Right lobe of liver (tissue), 6 donors: ENCODE measurements at regions not wholly inside any gene's neighbourhood (a gene's known extent, or its start where the extent isn't known, plus 50 kb on each side); places are given as distances from the start of the nearest gene placed in this dataset.

Experiments
- ATAC-seq, 4 donors: fragments of 200-7000 bp; cut with Tn5 transposase; one replicate each; pipeline ENCODE4 v1.9.1; 2020; ENCODE audit warnings: mild to moderate bottlenecking in 4 of 4, moderate library complexity in 4 of 4
- DNase-seq, 3 donors: peaks; one replicate each; pipeline ENCODE4 v3.0.0-alpha.2; 2020
- H3K27ac ChIP-seq, 3 donors: fragments of 200-600 bp; one replicate each; pipeline ENCODE4 v1.8.0; 2022
- H3K27me3 ChIP-seq, 2 donors: fragments of 200-600 bp; one replicate each; pipeline ENCODE4 v1.8.0; 2022
- H3K36me3 ChIP-seq, 4 donors: fragments of 200-600 bp; sonication (generic) in 1 of 4; one replicate each; pipeline versions ENCODE4 v1.5.1 to v1.8.0; 2017 to 2022; ENCODE audit warnings: control low read depth in 1 of 4
- H3K4me1 ChIP-seq, 4 donors: fragments of 200-600 bp; sonication (generic) in 1 of 4; one replicate each; pipeline versions ENCODE4 v1.5.1 to v1.8.0; 2017 to 2022; ENCODE audit warnings: control low read depth in 1 of 4
- H3K4me3 ChIP-seq, 3 donors: fragments of 200-600 bp; one replicate each; pipeline ENCODE4 v1.8.0; 2022
- H3K9me3 ChIP-seq, 4 donors: fragments of 200-600 bp; sonication (generic) in 1 of 4; one replicate each; pipeline versions ENCODE4 v1.5.1 to v1.8.0; 2017 to 2022; ENCODE audit warnings: control low read depth in 1 of 4
- POLR2A ChIP-seq: fragments of 450-650 bp; IDR thresholded peaks from one replicate; pipeline ENCODE4 v1.6.1; 2017; ENCODE audit warnings: antibody characterized with exemption, mild to moderate bottlenecking
- WGBS: methylation state at CpG from one replicate; pipeline ENCODE4 v1.1.6; 2018; ENCODE audit warnings: low coverage, low lambda C conversion rate; ENCODE audit not compliant: insufficient coverage; ENCODE audit errors: missing lambda C conversion rate; 5-methylcytosine and 5-hydroxymethylcytosine counted together
- intact Hi-C, 2 donors: fragments of 100-400 bp; cut with DNase I; formaldehyde crosslinking; loops; one replicate each; pipeline versions ENCODE4 v1.11.2 to v1.14.1; 2022
- TF ChIP-seq, protein P1 (sequence below), 4 donors: fragments of 200-600 bp in 3 of 4; fragments of 450-650 bp in 1 of 4; IDR thresholded peaks; one replicate each; pipeline versions ENCODE4 v1.5.1 to v1.8.0; 2016 to 2022; ENCODE audit warnings: antibody characterized with exemption in 4 of 4, mild to moderate bottlenecking in 2 of 4
- donor health status: DM: no; HTN: yes; CAD: no.
- donor health status: DM: no; HTN: no; CAD: no.
- donor health status: DM: no; HTN: no; CAD: no.
- donor health status: DM: no; HTN: yes; CAD: no.
- donor health status: DM: no; HTN: yes; CAD: no.

DNA sequence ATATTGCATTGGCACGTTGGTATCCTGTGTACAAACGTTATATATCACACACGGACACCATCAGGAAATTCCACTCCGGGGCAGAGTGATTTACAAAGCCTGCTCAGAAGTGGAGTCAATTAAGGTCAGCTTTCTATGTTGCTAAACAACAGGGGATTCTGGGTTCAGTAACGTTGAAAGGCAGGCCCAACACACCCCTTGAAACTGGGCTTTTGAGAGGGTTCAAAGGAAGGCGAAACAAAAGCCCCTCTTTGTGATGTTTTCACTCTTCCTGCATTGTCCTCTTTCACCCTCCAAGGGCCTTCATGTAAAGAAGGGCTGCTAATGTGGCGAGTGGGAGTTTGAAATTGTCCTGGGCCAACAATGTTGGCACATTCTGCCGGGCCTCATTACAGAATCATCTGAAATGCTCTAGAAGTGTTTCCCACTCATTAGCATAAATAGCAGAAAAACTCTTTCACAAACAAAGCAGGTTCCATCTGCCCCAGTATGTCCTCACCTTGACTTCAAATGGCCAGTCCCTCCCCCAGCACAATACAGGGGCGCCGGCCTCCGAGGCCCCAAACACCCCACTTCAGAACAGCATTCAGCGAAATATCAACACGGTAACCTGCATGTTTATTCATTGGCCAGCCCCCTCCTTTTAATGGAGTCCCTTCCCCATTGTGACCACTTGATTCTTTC lies 76.4 kb downstream of the HES1 start:
- no peak overlapping the region for H3K27ac ChIP-seq
- no peak overlapping the region for H3K4me3 ChIP-seq
- ATAC-seq (no peak), DNase-seq (no peak)
- intact Hi-C loops = no loop called here
- TF ChIP-seq, protein P1, sequence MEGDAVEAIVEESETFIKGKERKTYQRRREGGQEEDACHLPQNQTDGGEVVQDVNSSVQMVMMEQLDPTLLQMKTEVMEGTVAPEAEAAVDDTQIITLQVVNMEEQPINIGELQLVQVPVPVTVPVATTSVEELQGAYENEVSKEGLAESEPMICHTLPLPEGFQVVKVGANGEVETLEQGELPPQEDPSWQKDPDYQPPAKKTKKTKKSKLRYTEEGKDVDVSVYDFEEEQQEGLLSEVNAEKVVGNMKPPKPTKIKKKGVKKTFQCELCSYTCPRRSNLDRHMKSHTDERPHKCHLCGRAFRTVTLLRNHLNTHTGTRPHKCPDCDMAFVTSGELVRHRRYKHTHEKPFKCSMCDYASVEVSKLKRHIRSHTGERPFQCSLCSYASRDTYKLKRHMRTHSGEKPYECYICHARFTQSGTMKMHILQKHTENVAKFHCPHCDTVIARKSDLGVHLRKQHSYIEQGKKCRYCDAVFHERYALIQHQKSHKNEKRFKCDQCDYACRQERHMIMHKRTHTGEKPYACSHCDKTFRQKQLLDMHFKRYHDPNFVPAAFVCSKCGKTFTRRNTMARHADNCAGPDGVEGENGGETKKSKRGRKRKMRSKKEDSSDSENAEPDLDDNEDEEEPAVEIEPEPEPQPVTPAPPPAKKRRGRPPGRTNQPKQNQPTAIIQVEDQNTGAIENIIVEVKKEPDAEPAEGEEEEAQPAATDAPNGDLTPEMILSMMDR (IDR thresholded peaks at IDR 0.05) = no peak
- TF ChIP-seq POLR2A = no peak
- WGBS = 55% methylated on average over 9 of the region's 13 CpGs
- no peaks in the 10 kb centered on the region for H3K27me3 ChIP-seq
- no peaks in the 10 kb centered on the region for H3K36me3 ChIP-seq
- H3K4me1 ChIP-seq = no peaks in the 10 kb centered on the region
- no peaks in the 10 kb centered on the region for H3K9me3 ChIP-seq

DNA sequence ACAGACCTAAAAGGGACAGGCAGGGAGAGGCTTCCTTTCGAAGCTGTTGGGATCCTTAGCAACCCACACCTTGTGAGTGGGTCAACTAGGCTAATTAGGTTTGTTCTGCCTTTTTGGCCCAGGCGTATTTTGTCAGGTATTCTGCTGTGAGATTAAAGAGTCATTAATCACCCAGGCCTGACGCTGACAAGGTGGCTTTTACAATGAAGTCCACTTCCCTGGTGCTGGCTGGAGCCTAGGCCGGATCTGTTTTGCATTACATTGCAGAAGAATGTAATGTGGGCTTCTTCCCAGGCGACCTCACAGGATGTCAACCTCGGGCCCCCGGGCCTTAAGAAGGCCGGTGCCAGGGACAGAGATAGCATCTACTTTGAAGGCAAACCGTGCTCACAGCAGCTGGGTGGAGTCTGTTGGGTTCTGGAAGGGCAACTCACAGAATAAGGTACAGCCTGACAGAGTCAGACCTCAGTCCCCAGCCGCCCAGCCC lies 76.9 kb downstream of the HES1 start:
- 37% methylated on average over 2 of the region's 10 CpGs for WGBS
- H3K4me1 ChIP-seq = no peaks in the 10 kb centered on the region
- no peaks in the 10 kb centered on the region for H3K27me3 ChIP-seq
- TF ChIP-seq, protein P1 (IDR thresholded peaks at IDR 0.05) = no peak
- TF ChIP-seq POLR2A = no peak
- H3K4me3 ChIP-seq = no peak overlapping the region
- H3K36me3 ChIP-seq = no peaks in the 10 kb centered on the region
- intact Hi-C loops = no loop called here
- DNase-seq (no peak), ATAC-seq (no peak)
- no peaks in the 10 kb centered on the region for H3K9me3 ChIP-seq
- H3K27ac ChIP-seq = no peak overlapping the region

DNA sequence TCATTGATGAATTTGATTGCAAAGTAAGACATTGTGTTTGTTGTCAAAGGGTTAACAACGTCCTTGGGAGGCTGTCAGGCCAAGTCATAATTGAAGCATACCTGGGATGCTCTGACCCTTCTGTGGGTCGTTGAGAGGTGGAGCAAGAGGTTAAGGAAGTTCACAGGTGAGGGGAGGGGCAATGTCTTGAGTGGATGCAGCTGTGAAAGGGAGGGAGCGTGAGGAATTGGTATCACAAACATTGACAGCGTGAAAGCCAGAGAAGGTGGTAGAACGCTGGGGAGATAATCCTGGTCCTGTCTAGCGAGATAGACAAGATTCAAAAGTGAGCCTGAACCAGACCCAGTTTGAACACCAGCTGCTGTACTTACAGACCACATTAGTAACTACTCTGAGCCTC lies 79.4 kb downstream of the HES1 start:
- no peak for TF ChIP-seq POLR2A
- TF ChIP-seq, protein P1 (IDR thresholded peaks at IDR 0.05) = no peak
- 61% methylated on average over 6 of the region's 6 CpGs for WGBS
- Histone ChIP-seq H3K4me3 (no peak overlapping the region), H3K9me3 (no peaks in the 10 kb centered on the region), H3K36me3 (no peaks in the 10 kb centered on the region), H3K4me1 (no peaks in the 10 kb centered on the region), H3K27me3 (no peaks in the 10 kb centered on the region), H3K27ac (no peak overlapping the region)
- DNase-seq (no peak), ATAC-seq (no peak)
- intact Hi-C loops = no loop called here

DNA sequence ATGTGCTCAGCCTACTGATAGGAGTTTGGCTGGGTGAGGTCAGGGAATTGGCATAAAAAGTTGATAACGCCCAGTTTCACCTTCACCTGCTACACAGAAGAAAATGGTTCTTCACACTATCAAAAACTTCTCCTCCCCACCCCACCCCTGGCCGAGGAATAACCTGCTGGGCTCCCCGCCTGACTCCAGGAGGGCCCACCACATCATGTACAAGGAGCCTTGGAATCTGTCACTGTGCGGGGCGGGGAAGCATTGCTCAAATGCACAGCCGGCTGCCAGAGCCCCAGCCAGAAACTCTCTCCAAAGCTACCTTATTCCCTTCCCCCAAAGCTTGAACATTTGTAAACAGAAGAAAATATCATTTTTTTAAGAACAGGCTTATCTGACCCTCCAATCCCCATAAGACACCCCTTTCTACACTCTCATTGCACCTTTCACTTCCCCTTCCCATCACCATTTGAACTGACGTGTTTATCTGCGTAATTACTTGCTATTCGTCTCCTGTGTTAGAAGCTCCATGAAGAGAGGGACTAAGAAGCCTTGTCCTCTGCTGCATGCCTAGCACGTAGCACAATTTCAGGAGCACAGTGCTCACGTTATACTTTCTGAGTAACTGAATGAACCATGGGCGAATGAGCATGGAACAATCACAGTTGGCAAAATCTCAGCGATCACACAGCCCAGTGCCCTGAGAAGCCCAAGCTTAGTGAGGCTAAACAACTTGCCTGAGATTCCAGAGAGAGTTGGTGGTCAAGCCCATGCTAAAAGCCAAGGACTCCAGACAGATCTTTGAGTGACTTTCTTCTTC lies 82.9 kb downstream of the HES1 start:
- Histone ChIP-seq H3K27ac (no peak overlapping the region), H3K4me1 (no peaks in the 10 kb centered on the region), H3K4me3 (no peak overlapping the region), H3K27me3 (no peaks in the 10 kb centered on the region), H3K36me3 (no peaks in the 10 kb centered on the region), H3K9me3 (no peaks in the 10 kb centered on the region)
- DNase-seq = no peak
- intact Hi-C loops = no loop called here
- WGBS = 82% methylated on average over 6 of the region's 13 CpGs
- no peak for TF ChIP-seq POLR2A
- ATAC-seq = no peak

DNA sequence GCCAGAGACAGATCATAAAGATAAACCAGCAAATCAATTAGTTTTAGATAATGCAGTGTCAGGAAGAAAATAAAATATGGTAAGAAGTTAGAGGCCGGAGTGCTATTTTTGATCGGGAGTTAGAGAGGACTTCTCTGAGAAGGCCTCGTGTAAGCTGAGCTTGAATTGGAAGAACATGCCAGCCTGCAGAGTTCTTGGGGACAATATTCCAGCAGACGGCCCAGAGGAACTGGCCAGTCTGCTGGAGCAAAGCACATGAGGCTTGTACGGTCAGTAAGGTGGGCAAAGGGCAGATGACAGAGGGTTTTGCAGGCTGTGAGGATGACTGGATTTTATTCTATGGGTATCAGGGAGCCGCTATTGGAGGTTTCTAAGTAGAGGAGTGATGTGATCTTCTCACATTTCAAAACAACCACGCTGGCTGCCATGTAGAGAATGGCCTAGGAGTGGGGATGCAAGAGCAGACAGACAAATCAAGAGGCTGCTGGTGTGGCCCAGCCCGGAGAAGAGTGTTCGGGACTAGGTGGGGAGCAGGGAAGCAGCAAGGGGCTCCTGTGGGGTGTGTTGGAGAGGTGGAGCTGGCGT lies 84.0 kb downstream of the HES1 start:
- 87% methylated on average over 8 of the region's 10 CpGs for WGBS
- TF ChIP-seq, protein P1 (IDR thresholded peaks at IDR 0.05) = no peak
- no peak for TF ChIP-seq POLR2A
- DNase-seq (no peak), ATAC-seq (no peak)
- H3K36me3 ChIP-seq = no peaks in the 10 kb centered on the region
- no peaks in the 10 kb centered on the region for H3K4me1 ChIP-seq
- H3K9me3 ChIP-seq = no peaks in the 10 kb centered on the region
- no peak overlapping the region for H3K4me3 ChIP-seq
- intact Hi-C loops = no loop called here
- no peak overlapping the region for H3K27ac ChIP-seq
- H3K27me3 ChIP-seq = no peaks in the 10 kb centered on the region
